ENCODE measurements at regions not wholly inside any gene's neighbourhood (a gene's known extent, or its start where the extent isn't known, plus 50 kb on each side); places are given as distances from the start of the nearest gene placed in this dataset.

DNA sequence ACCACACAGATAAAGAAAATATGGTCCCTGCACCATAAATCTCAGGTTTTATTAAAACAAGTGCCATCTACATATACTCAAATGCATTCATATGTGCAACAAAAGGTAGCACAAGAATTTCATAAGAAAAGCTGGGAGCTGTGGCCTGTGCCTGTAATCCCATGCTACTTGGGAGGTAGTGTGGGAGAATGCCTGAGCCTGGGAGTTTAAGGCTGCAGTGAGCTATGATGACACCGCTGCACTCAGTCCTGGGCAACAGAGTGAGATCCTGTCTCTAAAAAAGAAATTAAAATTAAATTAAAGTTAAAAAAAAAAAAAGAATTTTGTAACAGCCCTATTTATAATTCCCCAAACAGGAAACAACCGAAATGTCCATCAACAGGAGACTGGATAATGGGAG lies 81.3 kb upstream of the JADE1 start:
- Histone ChIP-seq H3K27me3 (ENCODE audit: control insufficient read depth, insufficient read depth, low read length) (no peaks in the 10 kb centered on the region), H3K4me3 (ENCODE audit: low read depth, low read length) (no peak overlapping the region), H3K36me3 (ENCODE audit: control insufficient read depth, insufficient read depth, low read length) (no peaks in the 10 kb centered on the region)
- no peak for TF ChIP-seq CTCF (IDR thresholded peaks at IDR 0.05; ENCODE audit: insufficient read depth, low read length, severe bottlenecking)
- FAIRE-seq (no peak), DNase-seq (ENCODE audit: low read depth) (no peak)

DNA sequence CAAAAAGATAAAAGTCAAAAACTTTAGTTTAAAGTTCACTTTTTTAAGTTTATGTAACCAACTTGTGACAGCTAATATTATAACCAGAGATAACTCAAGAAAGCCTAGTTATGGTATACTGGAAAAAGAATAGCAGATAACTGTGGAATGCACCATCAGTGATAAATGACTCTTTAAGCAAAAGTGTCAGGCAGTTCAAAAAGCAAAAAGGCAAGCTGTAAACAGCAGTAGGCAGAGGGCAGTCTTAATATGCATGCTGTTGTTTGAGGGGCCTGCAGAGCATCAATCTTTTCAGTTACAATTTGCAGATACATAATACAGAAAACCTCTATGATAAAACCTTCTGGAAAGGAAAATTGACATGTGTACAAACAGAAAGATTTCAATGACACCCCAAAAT lies 81.8 kb upstream of the JADE1 start:
- Histone ChIP-seq H3K36me3 (ENCODE audit: control insufficient read depth, insufficient read depth, low read length) (no peaks in the 10 kb centered on the region), H3K27me3 (ENCODE audit: control insufficient read depth, insufficient read depth, low read length) (no peaks in the 10 kb centered on the region), H3K4me3 (ENCODE audit: low read depth, low read length) (no peak overlapping the region)
- no peak for TF ChIP-seq CTCF (IDR thresholded peaks at IDR 0.05; ENCODE audit: insufficient read depth, low read length, severe bottlenecking)
- FAIRE-seq (no peak), DNase-seq (ENCODE audit: low read depth) (no peak)

GRCh38 chr4:128725405-128726055 lies 84.0 kb upstream of the JADE1 start:
- Histone ChIP-seq H3K4me3 (ENCODE audit: low read depth, low read length) (no peak overlapping the region), H3K27me3 (ENCODE audit: control insufficient read depth, insufficient read depth, low read length) (no peaks in the 10 kb centered on the region), H3K36me3 (ENCODE audit: control insufficient read depth, insufficient read depth, low read length) (no peaks in the 10 kb centered on the region)
- FAIRE-seq (no peak), DNase-seq (ENCODE audit: low read depth) (peak; percentile 29)
- no peak for TF ChIP-seq CTCF (IDR thresholded peaks at IDR 0.05; ENCODE audit: insufficient read depth, low read length, severe bottlenecking)

GRCh38 chr4:128722911-128723310 lies 86.6 kb upstream of the JADE1 start:
- Histone ChIP-seq H3K27me3 (ENCODE audit: control insufficient read depth, insufficient read depth, low read length) (no peaks in the 10 kb centered on the region), H3K36me3 (ENCODE audit: control insufficient read depth, insufficient read depth, low read length) (no peaks in the 10 kb centered on the region), H3K4me3 (ENCODE audit: low read depth, low read length) (no peak overlapping the region)
- FAIRE-seq, result no peak
- no peak for TF ChIP-seq CTCF (IDR thresholded peaks at IDR 0.05; ENCODE audit: insufficient read depth, low read length, severe bottlenecking)
- DNase-seq (ENCODE audit: low read depth), result no peak

DNA sequence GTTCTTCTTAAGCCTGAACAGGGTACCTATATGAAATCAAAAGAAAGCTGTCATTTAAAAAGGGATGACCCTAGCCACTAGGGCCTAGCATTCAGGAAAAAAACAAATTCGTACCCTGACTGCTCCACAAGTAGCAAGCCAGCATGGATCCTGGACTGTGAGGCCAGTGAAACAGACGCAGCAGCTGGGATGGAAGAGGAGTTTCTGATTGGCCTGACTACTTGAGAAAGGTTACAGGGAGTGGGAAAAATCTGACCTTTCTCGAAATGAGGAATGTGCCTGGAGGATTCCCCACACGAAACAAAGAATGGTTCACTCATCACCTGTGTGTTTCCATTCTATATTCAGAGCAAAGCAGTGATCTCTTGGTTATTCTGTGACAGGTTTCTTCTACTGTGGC lies 87.6 kb upstream of the JADE1 start:
- H3K4me3 ChIP-seq (ENCODE audit: low read depth, low read length), result no peak overlapping the region
- H3K36me3 ChIP-seq (ENCODE audit: control insufficient read depth, insufficient read depth, low read length), result no peaks in the 10 kb centered on the region
- no peak for TF ChIP-seq CTCF (IDR thresholded peaks at IDR 0.05; ENCODE audit: insufficient read depth, low read length, severe bottlenecking)
- no peak for DNase-seq (ENCODE audit: low read depth)
- no peak for FAIRE-seq
- H3K27me3 ChIP-seq (ENCODE audit: control insufficient read depth, insufficient read depth, low read length), result no peaks in the 10 kb centered on the region

- Histone ChIP-seq H3K36me3 (ENCODE audit: control insufficient read depth, insufficient read depth, low read length) (no peaks in the 10 kb centered on the region), H3K4me3 (ENCODE audit: low read depth, low read length) (no peak overlapping the region), H3K27me3 (ENCODE audit: control insufficient read depth, insufficient read depth, low read length) (no peaks in the 10 kb centered on the region)
- FAIRE-seq (no peak), DNase-seq (ENCODE audit: low read depth) (no peak)
- no peak for TF ChIP-seq CTCF (IDR thresholded peaks at IDR 0.05; ENCODE audit: insufficient read depth, low read length, severe bottlenecking)
Observed at GRCh38 chr4:128720270-128720669, 89.2 kb upstream of the JADE1 start.

All from bronchial epithelial cell (primary cell).